GM19239 (cell line): ENCODE measurements at regions not wholly inside any gene's neighbourhood (a gene's known extent, or its start where the extent isn't known, plus 50 kb on each side); places are given as distances from the start of the nearest gene placed in this dataset.
"Not testable (repeated sequence)": the region's sequence is repeated elsewhere in the genome, so short reads cannot be mapped to it uniquely, and the experiment has no call there.

Experiments
- DNase-seq: peaks from one replicate; pipeline ENCODE4 v3.0.0; 2011; ENCODE audit warnings: low spot score; ENCODE audit not compliant: insufficient read length
- FAIRE-seq: peaks from 2 replicates; lab custom pipeline; 2011; peaks lifted over from hg19 to GRCh38; lab: Jason Lieb, UNC

DNA sequence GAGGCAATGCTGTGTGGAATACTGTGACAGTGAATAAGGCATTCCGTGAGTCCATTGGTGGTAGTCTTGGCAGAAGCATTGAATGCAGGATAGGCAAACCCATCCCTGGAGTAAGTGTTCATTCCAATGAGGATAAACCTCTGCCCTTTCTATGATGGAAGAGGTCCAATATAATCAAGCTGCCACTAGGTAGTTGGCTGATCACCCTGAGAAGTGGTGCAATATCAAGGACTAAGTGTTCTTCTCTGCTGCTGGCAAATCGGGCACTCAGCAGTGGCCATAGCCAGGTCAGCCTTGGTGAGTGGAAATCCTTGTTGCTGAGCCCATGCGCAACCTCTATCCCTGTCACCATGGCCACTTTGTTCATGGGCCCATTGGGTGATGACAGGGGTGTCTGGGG lies 70.1 kb downstream of the FBXO4 start:
- DNase-seq = no peak
- no peak for FAIRE-seq

DNA sequence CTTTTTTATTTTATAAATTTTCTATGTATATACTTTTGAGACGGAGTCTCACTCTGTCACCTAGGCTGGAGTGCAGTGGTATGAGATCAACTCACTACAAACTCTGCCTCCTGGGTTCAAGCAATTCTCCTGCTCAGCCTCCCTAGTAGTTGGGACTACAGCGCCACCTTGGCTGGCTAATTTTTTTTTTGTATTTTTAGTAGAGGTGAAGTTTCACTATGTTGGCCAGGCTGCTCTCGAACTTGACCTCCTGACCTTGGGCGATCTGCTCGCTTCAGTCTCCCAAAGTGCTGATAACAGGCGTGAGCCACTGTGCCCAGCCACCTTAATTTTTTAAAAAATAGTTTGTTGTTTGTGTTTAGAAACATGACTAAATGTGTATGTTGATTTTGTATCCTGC lies 76.6 kb downstream of the FBXO4 start:
- DNase-seq = no peak
- no peak for FAIRE-seq

DNA sequence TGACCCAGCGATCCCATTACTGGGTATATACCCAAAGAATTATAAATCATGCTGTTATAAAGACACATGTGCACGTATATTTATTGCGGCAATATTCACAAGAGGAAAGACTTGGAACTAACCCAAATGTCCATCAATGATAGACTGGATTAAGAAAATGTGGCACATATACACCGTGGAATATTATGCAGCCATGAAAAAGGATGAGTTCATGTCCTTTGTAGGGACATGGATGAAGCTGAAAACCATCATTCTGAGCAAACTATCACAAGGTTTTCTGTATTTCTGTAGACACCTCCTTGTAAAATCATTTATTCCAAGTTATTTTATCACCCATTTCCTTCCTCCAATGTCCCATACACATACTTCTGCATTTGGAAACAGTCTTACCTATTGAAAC lies 78.8 kb downstream of the FBXO4 start:
- not testable (repeated sequence) for FAIRE-seq, DNase-seq

DNA sequence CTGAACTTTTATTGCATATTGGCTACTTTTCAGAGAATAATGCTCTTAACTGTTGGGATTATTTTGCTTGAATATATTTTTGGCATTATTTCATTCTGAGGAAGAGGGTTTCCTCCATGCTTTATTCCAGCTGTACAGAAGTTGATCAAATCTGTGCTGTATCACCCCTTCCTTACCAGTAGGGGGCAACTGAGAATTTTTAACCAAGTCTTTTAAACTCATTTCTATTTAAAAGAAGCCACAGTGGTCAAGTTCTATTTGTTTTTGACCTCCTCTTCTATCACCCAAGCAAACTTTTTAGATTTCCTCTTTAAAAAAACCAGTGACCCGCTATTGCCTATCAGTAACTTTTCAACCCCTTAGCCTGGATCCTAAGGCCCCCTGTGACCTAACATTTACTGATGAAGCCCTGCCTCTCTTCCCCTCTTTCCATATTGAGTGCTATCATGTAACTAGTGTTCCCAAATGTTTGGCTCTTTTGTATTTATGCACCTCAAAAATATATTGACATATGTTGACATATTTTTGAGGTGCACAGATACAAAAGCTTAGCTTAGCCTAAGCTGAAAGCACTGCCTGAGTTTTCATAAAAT lies 80.6 kb downstream of the FBXO4 start:
- FAIRE-seq (peak; percentile 72), DNase-seq (no peak)

DNA sequence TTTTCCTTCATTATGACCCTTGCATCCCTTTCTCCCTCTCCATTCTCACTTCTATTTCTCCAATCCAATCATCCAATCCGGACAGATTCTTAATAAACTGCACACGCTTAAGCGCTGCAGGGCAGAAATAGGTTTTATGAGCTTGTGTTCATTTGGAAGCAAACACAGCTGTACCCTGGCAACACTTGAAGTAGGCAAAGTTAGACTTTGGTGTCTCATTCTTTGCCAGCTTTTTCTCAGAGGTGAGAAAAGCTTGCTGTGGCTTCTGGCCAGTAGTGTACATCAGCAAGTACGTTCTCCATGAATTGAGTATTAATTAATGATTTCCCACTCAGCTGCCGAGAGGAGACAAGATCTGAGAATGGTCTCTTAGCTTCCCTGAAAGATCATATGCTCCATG lies 88.5 kb downstream of the FBXO4 start:
- no peak for DNase-seq
- no peak for FAIRE-seq

DNA sequence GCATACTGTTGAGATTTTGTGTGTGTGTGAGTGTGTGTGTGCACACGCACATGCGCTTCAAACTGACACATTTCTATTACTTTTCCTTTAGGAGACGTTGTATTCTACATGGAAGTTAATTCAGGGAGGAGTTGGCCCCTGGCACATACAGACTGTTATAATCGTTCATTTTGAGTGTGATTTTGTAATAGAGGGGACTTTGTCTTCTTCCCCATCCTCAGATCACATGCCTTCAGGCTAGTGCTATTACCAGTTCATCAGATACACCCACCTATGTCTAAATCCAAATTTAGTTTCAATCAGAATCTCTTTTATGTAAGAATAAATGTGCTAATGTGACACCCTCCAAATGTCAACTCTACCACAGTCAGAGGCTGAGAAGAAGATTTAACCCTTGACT lies 90.2 kb downstream of the FBXO4 start:
- FAIRE-seq (no peak), DNase-seq (no peak)

DNA sequence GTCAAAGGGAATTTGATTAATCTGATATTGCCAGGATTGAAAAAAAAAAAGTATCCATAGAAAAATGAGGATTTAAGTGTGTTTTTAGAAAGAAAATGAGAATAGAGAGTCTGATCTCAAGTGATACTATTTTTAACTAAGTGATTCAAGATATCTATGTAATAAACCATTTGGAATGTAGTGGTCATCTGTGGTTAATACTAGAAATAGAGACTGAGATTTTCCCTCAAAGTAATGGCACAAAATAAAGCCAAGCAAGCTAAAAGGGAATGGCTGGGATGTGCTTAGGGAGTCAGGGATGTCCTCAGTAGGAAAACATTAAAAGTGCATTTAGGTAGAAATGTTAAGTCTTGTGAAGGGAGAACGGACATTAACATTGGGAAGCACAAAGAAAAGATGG lies 90.6 kb downstream of the FBXO4 start:
- FAIRE-seq = no peak
- DNase-seq = no peak

DNA sequence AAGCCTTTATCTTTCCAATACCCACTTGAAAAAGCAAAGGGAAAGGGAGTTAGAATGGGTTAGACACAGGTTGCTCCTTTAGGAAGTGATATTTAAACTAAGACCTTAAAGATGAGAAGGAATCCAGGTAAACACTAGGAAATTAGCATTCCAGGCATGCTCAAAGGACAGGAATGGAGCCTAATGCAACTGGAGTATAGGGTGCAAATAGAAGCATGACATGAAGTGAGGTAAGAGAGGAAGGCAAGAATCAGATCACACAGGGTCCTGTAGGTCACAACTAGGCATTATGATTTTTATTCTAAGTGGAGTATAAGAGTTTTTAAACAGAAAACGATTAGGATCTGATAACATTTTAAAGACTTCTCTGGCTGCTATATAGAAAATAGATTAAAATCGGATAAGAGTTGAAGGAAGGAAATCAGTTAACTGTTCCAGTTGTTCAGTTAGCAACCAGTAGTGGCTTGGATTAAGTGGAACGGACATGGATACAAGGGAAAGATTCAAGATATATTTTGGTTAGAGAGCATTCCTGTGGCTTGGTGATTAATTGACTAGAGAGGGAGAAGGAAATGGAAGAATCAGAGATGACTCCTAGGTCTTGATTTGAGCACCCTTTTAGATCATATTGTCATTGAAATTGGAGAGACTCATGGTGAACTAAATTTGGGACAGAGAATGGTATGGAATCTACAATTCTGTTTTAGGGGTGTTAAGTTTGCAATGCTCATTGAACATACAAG lies 95.9 kb downstream of the FBXO4 start:
- no peak for FAIRE-seq
- no peak for DNase-seq

DNA sequence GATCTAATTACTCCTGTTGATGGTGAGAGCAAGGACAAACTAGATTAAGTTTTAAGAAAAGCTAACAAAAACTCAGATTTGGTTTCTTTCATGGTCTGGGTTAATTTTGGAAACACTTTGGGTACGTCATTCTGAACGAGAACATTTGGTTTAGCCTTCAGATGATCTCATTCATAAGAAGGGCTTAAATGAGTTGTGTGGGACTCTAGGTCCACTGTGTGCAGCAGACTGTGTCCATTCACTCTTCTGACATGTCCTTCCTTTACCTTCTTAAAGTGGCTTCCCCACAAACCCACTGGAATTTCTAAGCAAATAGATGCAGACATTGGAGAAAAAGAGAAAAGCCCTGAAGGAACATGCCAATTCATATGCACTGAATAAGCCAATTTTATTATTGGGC lies 96.8 kb downstream of the FBXO4 start:
- DNase-seq (no peak), FAIRE-seq (peak; percentile 72)

DNA sequence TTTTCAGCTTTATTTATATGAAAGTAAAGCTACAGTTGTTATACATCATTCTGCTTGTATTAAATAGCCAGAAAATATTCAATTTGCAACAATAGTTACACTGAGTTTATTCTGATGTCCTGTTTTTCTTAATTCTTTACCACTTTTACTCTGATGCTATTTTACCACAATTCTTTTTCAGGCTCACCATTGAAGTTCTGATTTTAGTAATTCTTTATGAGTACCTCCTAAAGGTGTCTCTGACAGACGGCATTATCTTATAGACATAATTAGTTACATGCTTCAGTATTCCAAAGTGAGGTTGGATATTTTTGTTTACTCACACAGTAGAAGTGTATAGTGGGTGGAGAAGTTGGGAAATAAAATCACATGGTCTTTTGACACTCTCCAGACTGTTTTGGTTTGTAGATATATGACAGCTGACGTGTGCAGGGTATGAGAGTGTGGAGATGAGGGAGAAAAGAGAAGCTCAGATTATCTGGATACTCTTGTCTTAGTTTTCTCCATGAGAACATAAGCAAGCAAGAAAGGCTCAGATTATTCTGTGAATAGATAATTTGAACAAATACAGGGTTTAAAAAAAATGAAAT lies 97.4 kb downstream of the FBXO4 start:
- no peak for DNase-seq
- FAIRE-seq = peak; percentile 39

DNA sequence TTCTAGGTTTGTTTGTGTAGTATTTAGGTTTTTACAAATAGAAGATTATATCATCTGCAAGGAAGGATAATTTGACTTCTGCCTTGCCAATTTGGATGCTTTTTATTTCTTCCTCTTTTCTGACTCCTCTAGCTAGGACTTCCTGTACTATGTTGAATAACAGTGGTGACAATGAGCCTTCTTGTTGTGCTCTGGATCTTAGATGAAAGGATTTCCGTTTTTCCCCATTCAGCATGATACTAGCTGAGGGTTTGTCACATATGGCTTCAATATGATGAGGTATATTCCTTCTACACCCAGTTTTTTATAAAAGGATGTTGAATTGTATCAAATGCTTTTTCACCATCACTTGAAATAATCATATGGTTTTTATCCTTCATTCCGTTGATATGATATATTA lies 101.4 kb downstream of the FBXO4 start:
- no peak for DNase-seq
- no peak for FAIRE-seq

DNA sequence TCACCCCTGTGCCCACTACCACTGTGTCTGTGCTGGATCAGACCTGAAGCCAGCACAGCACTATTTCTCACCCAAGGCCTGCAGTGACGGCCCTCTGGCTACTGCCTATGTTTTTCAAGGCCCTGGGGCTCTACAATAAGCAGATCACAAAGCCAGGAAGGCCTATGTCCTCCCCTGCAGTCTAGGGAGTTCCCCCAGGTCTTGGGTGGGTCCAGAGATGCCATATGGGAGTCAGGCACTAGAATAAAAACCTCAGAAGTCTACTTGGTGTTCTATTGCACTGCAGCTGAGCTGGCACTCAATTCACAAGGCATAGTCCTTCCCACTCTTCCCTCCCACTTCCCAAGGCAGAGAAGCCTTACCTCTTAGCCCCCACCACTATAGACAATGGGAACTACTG lies 107.1 kb downstream of the FBXO4 start:
- DNase-seq (no peak), FAIRE-seq (no peak)

DNA sequence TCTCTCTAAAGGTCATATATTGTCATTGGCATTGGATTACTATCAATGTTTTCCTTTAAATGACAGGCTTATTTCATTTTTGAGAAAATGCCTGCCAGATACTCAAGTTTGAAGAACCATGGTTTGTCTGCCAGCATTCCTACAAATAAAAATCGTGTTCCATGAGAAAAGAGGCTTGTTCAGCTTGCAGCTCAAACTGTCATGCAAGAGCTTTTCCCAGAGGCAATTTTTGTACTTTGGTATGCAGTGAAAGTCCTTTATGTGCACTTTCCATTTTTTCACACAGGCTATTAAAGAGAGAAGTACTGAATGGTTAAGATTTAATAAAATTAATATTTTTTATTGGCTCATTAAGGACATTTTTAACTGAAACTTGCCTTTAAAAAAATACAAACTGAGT lies 110.4 kb downstream of the FBXO4 start:
- no peak for FAIRE-seq

DNA sequence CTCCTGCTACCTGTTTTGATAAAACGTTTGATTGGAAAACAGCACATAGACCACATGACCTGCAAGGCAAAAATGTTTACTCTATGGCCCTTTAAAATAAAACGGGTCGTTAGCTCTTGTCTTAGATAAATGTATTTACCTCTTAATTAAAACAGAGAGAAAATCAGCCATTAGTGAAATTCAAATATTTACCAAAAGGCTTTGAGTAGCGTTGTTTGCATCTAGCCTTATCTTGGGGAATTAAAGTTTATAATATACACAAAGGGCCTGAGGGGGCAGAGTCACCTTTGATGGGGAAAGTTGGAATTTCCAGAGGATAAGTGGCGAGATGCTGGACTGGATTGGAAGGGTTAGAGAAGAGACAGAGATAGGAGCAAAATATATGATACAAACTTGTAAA lies 111.3 kb downstream of the FBXO4 start:
- DNase-seq (no peak), FAIRE-seq (no peak)

More for the DNA sequence above, 110.4 kb downstream of the FBXO4 start:
- DNase-seq = no peak

DNA sequence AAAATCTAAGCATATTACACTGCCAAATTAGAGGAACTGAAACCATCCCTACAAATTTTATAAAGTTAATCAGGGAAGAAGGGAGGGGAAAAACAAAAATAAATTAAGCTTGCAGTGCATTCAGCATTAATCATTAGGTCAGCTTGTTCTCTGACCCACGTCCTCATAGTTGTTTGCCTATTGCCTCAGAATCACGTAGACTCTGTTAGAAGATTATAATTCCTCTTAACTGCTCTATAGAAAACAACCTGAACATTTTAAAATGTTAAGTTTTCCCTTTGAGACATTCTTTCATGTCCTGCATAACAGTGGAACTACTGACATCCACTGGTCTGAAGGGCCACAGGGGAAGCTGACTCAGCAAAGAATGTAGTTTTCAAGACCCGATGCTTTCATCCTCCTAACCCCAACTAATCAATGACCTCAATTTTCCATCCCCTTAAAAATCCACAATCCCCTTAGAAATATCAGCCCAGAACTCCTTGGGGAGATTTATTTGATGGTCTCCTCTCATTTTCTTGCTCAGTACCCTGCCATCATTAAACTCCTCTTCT lies 112.4 kb downstream of the FBXO4 start:
- DNase-seq (no peak), FAIRE-seq (no peak)

DNA sequence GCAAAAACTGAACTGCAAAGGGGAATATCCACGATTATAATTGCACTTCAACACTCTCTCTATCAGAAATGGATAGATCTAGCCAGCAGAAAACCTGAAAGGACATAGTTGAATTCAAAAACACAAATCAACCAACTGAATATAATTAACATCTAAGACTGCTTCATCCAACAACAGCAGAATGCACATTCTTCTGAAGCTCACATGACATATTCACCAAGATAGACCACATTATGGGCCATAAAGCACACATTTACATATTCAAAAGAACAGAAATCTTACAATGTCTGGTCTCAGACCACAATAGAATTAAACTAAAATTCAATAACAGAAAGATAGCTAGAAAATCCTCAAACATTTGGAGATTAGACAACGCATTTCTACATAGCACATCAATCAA lies 118.3 kb downstream of the FBXO4 start:
- FAIRE-seq = no peak
- no peak for DNase-seq

DNA sequence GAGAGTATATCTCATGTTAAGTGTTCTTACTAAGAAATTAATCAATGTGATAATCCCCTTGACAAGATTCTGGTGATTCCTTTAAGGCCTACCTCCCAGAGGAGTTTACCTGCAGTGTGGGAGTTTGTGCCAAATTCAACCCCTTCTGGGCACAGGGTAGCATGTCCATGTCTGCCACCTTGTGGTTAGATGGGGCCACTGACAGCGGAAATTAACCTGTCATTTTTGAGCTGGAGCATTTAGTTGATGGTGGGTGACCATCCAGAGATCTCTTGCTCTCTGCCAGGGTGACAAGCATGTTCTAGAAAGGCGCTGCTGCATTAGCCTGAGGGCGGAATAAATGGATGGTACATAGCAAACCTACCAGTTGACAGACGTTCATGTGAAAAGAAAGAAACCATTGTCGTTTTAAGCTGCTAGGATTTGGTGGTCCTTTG lies 132.2 kb downstream of the FBXO4 start:
- DNase-seq (peak; percentile 34), FAIRE-seq (peak; percentile 84)

DNA sequence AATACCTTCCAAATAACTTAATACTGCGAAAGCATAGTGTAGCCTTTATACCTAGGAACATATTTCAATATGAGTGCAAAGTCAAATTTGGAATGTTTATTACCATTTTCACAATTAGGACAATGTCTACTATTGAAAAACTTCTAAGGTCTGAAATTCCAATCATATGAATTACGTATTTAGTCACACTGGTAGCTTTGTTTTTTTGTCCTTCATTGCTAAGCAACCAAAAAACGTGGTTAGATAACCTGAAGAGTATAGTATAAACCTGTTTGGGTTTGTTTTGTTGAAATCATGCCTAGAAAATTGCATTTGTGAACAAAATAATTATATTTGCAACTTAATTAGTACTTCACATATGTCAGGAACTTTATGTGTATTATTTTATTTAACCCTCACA lies 134.2 kb downstream of the FBXO4 start:
- FAIRE-seq (no peak), DNase-seq (no peak)

DNA sequence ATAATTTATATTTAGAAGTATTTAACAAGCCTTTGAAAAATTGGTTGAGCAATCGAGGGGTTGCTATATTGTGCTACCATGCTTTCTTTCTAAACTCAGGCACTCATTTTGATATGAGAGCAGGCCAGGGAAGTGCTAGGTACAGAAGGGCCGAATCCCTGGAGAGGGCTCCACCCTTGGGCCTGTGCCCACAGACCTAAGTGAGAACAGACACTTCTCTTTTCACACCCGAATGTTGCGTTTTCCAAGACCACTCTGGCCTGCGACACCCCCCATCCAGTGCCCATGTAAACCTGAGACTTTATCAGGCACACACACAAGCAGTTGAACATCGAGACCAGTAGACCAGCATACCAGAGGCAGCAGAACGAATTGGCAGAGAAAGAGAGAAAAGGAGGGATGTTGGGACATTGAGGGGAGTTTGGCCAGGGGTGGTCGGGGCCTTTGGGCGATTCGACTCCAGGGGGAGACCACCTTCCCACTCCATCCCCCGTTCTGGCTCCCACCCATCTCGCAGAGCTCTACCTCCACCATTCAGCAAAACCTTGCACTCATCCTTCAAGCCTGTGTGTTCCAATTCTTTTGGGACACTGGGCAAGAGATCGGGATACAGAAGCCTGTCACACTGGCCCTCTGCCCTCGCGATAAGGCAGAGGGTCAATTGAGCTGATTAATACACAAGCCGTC lies 134.8 kb downstream of the FBXO4 start:
- DNase-seq = no peak
- FAIRE-seq = no peak

DNA sequence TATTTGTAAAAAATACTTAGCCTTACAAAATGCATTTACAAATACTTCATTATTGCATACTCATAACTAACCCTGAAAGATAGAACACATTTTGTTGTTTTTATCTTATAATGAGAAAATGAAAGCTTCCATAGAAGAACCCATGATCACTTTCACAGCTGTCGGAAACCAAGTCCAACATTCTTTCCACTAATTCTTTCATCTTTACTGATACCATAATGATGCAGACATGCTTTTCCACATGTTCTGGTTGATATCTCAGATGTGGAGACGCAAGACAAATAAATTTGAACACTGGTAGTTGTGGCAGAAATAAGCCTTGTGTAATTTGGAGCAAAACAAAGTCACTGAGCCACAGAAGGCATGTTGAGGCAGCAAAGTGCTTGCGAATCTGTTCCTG lies 136.0 kb downstream of the FBXO4 start:
- DNase-seq = no peak
- FAIRE-seq = no peak

DNA sequence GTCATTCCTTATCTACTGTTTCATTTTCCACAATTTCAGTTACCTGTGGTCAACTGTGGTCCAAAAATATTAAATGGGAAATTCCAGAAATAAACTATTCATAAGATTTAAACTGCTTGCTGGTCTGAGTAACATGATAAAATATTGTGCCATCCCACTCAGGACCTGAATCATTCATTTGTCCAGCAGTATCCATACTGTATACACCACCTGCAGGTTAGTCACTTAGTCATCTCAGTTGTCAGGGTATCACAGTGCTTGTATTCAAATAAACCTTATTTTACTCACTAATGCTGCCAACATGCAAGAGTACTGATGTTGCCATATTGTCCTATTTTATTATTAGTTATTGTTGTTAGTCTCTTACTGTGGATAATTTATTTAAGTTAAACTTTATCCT lies 139.7 kb downstream of the FBXO4 start:
- DNase-seq (no peak), FAIRE-seq (no peak)
